CD4-positive, alpha-beta T cell treated with Interleukin-10 for 1 hour (primary cell): ENCODE measurements at regions not wholly inside any gene's neighbourhood (a gene's known extent, or its start where the extent isn't known, plus 50 kb on each side); places are given as distances from the start of the nearest gene placed in this dataset.

Experiments
- DNase-seq: peaks from one replicate; pipeline ENCODE4 v3.0.0-alpha.2; 2020

DNA sequence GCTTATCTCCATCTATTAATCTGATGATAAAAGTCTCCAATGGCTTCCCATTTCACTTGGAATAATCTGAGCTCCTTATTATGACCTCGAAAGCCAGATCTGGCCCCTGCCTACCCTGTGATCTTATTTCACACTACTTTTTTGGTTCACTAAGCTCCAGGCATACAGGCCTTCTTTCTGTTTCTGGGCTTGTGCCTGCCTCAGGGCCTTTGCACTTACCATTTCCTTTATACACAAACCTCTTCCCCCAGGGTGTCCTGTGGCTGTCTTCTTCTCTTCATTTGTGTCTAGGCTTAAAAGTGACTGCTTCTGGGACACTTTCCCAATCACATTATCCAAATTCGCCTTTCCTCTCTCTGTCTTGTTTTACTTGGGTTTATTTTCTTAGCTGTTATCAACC lies 478.8 kb downstream of the LRIG3 start:
- no peak for DNase-seq

- DNase-seq = peak; percentile 15
Observed at GRCh38 chr12:58443273-58443980, 476.9 kb downstream of the LRIG3 start.

DNA sequence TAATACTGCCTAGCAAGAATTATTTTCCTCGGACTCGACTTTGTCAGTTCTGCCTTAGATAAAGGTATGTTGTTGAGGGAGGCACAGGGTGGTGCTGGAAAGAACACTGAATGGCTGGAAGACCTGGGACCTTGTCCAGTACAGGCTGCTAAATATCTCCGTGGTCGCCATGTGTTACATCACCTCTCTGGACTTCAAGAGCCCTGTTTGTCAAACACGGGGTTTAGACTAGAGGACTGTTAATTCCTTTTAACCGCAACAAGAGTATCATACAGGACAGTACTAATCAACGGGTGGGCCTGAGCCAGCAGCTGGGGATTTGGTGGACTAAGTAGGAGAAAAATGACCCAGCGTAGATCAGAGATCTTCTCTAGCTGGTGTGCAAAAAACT lies 476.3 kb downstream of the LRIG3 start:
- no peak for DNase-seq

- DNase-seq = no peak
Observed at GRCh38 chr12:58450868-58451482, 469.3 kb downstream of the LRIG3 start.

GRCh38 chr12:58452546-58452945 lies 467.8 kb downstream of the LRIG3 start:
- no peak for DNase-seq

DNA sequence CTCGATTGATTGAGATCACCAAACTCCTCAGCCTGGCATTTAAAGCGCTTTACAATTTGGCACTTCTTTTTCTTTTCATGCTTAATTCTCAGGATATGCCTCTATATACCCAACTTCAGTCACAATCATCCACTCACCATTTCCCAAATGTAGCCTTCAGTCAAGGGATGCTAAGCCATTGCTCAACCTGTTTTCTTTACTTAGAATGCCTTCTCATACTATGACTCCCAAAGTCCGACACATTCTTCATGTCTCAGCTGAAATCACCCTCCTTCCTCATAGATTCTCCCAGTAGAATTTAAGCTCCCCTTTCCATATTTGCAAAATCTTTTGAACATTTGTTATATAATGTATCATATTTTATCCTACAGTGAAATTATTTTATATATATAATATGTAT lies 467.0 kb downstream of the LRIG3 start:
- DNase-seq = no peak

GRCh38 chr12:58455136-58455535 lies 465.2 kb downstream of the LRIG3 start:
- no peak for DNase-seq

- no peak for DNase-seq
Observed at GRCh38 chr12:58458102-58458501, 462.2 kb downstream of the LRIG3 start.

DNA sequence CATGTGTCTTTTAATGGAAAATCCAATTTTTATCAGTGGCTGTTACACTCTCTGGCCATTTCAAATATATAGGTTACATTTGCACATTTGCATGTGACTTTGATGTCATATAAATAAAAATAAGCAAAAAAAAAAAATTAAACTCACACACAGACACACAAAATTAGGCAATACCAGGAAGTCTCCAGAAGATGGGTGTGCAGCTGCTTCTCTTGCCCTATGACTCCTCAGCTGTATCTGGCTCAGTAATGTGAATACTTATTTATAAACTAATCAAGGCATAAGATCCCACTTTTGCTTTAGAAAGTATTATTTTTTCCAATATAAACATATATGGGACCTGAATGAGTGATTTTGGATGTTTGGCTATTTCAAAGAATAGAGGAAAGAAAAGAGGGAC lies 461.1 kb downstream of the LRIG3 start:
- DNase-seq = no peak

DNA sequence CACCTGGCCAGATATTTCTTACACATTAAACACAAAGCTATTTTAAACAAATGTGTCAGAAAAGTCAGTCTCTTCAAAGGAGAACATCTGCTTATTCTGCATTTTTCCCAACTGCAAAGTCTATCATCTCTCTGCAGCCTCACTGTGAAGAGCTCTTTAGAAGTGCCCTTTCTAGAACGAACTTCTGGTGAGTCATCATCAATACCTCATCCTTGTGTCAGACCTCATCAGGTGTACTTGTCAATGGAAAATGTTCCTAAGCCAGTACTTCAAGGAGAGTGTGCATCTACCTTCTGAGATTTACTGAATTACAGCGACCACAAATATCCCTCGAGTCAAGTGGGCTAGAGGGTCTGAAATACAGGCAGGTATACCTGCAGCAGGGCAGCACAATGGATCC lies 457.3 kb downstream of the LRIG3 start:
- DNase-seq = no peak

GRCh38 chr12:58465418-58465817 lies 454.9 kb downstream of the LRIG3 start:
- DNase-seq = no peak

- DNase-seq = no peak
Observed at GRCh38 chr12:58470266-58471010, 449.9 kb downstream of the LRIG3 start.

DNA sequence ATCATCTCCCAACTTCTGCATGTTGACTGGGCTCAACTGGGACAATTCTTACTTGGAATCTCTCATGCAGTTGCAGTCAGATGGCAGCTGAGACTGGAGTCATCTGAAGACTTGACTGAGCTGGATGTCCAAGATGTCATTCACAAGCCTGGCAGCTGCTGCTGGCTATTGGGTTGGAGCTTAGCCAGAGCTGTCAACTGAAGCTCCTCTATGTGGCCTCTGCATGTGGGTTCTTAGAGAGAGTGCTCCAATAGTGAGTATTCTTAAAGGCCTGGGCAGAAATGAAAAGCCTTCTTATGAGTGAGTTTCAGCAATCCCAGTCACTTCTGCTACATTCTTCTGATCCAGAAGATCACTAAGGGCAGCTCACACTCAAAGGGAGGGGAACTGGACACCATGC lies 440.9 kb downstream of the LRIG3 start:
- no peak for DNase-seq

DNA sequence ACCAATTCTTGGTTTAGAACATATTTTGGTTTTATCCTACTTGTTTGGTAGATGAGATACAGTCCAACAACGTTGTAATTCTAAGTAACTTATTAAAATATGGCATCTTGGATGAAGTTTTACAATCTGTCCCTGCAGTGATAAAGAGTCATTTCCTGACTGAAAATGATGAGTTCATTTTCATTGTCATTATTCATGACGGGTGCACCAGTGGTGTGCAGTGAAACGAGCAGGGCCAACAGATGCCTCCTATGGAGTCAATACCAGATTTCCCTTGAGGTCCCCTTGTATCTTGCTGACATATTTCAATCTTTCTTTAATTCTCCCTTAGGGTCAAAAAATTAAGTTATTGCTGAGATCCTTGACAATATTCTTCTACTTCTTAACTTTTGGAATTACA lies 438.5 kb downstream of the LRIG3 start:
- no peak for DNase-seq

DNA sequence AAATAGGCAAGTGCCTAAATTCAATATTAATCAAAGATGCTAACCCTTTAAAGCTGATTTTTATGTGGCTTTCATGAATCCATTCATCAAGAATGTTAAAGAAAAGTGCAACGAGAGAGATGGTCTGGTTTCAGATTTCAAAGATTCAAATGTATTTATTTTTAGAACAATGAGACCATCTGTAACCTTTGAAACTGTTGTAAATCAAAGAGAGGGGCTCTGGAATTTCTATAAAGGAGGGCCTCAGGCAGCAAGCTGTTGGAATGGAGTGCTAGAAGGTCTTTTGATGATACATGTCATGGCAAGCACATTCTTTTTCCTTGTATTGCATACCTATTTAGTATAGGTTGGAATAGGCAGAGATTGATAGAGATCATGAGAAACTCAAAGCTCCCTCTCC lies 433.0 kb downstream of the LRIG3 start:
- DNase-seq = no peak

- DNase-seq = no peak
Observed at GRCh38 chr12:58487678-58488161, 432.6 kb downstream of the LRIG3 start.

DNA sequence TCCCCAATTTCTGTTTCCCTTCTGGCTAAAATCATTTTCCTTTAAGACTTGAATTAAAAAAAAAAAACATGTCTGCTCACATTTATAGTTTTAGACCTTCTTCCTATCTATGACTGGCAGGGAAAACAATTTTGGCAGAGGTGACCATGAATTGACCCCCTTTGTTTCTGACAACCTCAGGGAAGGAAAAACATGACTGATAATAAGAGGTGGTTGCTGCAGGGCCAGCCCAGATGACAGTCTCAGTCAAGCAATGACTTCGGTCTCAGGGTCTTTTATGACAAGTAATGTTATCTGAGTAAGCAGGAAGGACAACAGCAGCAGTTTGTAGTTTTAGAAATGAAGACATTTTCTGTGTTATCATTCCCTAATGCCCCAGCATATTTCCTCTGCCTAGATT lies 430.9 kb downstream of the LRIG3 start:
- no peak for DNase-seq

DNA sequence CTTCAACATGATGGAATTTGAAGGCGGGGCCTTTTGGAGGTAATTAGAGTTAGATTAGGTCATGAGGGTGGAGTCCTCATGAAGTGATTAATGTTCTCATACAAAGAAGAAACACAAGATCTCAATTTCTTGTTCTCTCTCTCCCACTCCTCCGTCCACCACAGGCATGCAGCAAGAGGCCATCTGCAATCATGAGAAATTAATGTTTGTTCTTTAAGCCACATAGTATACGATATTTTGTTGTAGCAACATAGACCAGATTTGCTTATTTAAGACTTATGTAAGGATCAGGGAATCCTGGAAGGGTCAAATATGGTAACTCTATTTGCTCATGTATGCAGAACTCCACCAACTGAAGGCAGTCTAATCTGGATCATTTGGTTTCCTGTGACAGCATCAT lies 429.0 kb downstream of the LRIG3 start:
- no peak for DNase-seq

DNA sequence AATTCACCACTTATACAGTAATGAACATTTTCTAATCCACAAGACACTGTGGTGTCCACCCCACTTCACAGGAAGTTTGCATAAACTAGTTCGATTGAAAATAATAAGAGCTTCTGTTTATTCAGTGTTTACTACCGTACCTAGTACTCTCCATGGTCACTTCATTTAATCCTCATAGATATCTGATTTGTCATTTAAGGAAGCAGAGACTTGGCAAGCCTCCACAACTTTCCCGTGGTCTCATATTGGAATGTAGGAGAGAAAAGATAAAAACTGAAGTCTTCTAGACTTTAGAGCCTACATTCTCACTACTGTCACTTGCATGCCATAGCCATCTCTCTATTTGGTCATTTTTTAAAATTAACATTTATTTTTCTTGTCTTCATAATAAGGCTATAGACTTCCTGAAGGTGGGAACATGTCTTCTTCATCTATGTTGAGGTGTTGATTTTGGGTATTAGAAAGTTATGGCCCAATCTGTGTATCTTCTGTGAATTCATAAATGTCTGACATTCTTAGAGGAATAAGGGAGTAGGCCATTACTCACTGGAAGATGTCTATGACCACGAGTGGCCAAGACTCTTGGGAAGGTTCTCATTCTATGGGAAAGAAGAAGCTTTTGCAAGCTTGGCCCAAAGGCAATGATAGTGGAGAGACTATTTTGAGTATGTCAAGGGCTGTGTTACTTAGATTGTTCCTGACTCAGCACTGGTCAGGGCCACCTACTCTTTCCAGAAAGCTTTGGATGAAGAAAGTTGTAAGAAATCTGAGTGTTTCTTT lies 423.7 kb downstream of the LRIG3 start:
- no peak for DNase-seq

- no peak for DNase-seq
Observed at GRCh38 chr12:58500399-58500798, 419.9 kb downstream of the LRIG3 start.

DNA sequence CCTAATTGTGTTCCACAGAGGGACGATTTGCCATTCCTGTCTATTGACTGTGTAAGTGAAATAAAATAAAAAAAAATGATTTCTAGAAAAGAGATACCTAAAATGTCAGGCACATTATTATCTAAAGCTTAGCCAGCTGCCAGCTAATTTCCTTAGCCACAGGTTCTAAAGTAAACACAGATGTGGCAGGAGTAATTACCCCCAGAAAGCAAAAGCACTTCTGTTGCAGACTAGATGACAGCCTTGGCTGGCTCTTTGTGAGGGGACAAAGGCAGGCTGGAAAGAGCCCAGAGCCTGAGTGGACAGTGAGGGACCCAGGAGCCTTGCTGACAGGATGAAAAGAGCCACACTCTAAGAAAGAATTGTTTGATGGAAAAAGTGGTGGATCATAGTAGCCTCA lies 418.1 kb downstream of the LRIG3 start:
- no peak for DNase-seq

- no peak for DNase-seq
Observed at GRCh38 chr12:58502841-58503240, 417.5 kb downstream of the LRIG3 start.

DNA sequence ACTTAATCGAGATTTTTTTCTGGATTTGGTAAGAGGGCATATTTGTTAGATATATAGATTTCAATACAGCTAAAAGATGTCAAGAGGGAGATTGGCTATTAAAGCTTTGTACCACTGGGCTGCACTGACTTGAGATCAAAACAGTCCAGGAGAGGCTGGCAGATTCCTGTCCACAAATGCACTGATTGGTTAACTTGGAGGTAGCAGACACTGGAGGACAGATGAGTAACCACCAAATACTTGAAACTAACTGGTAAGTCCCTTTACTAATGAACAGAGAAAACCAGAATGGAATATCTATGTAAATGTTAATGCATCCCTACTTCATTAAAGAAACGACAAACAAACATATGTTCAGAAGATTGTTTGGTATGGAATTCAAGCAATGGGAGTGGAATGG lies 416.6 kb downstream of the LRIG3 start:
- no peak for DNase-seq
